Subcutaneous abdominal adipose tissue (tissue), 5 donors: ENCODE measurements at regions not wholly inside any gene's neighbourhood (a gene's known extent, or its start where the extent isn't known, plus 50 kb on each side); places are given as distances from the start of the nearest gene placed in this dataset.
"Not testable (repeated sequence)": the region's sequence is repeated elsewhere in the genome, so short reads cannot be mapped to it uniquely, and the experiment has no call there.

Experiments
- H3K27ac ChIP-seq: one replicate; pipeline ENCODE4 v1.7.0; 2013; ENCODE audit warnings: low read depth, mild to moderate bottlenecking, inconsistent platforms, low read length, moderate library complexity
- H3K27me3 ChIP-seq, 5 donors: one replicate each; pipeline ENCODE4 v1.7.0; 2013; ENCODE audit warnings: low read length in 5 of 5, inconsistent platforms in 1 of 5; ENCODE audit not compliant: control insufficient read depth in 5 of 5, insufficient read depth in 4 of 5
- H3K36me3 ChIP-seq, 5 donors: one replicate each; pipeline ENCODE4 v1.7.0; 2013; ENCODE audit warnings: low read length in 5 of 5; ENCODE audit not compliant: control insufficient read depth in 5 of 5, insufficient read depth in 5 of 5
- H3K4me1 ChIP-seq, 5 donors: one replicate each; pipeline ENCODE4 v1.7.0; 2013; ENCODE audit warnings: low read length in 5 of 5, mild to moderate bottlenecking in 3 of 5, moderate library complexity in 1 of 5; ENCODE audit not compliant: control insufficient read depth in 5 of 5, insufficient read depth in 5 of 5
- H3K4me3 ChIP-seq, 5 donors: one replicate each; pipeline ENCODE4 v1.7.0; 2013; ENCODE audit warnings: low read length in 5 of 5, low read depth in 1 of 5
- H3K9ac ChIP-seq, 5 donors: one replicate each; pipeline ENCODE4 v1.7.0; 2013; ENCODE audit warnings: low read length in 5 of 5, mild to moderate bottlenecking in 4 of 5, moderate library complexity in 3 of 5
- H3K9me3 ChIP-seq, 5 donors: one replicate each; pipeline ENCODE4 v1.7.0; 2013; ENCODE audit warnings: low read length in 5 of 5; ENCODE audit not compliant: control insufficient read depth in 5 of 5
- donor health status: healthy.
- donor health status: healthy.
- donor health status: healthy.
- donor health status: healthy.
- donor health status: healthy.

DNA sequence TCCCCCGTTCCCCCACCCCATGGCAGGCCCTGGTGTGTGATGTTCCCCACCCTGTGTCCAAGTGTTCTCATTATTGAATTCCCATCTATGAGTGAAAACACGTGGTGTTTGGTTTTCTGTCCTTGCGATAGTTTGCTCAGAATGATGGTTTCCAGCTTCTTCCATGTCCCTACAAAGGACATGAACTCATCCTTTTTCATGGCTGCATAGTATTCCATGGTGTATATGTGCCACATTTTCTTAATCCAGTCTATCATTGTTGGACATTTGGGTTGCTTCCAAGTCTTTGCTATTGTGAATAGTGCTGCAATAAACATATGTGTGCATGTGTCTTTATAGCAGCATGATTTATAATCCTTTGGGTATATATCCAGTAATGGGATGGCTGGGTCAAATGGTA, 135.0 kb upstream of the CCND2 start:
- not testable (repeated sequence) for H3K9ac ChIP-seq, H3K9me3 ChIP-seq, H3K4me3 ChIP-seq, H3K36me3 ChIP-seq, H3K27ac ChIP-seq
- H3K4me1 ChIP-seq: peaks cover 0 to 46% (median 7%) of the 10 kb centered on the region in 5 donors
- peaks cover 0 to 18% (median 2%) of the 10 kb centered on the region in 5 donors for H3K27me3 ChIP-seq

DNA sequence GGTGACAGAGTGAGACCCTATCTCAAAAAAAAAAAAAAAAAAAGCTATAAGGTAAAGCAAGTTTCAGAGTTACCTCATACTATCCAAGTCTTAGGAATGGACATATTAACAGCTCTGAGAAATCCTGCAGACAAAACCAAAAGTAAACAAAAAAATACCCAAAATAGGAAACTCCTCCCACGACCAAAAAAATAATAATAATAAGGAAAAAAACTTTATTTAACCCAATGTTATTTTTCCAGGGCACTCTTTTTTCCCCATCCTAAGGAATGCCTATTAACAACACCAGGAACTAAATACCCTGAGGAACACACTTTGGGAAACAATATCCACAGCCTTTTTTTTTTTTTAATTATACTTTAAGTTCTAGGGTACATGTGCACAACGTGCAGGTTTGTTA, 135.5 kb upstream of the CCND2 start:
- H3K9ac ChIP-seq: no peak overlapping the region
- no peak overlapping the region for H3K4me3 ChIP-seq
- H3K4me1 ChIP-seq: peaks cover 0 to 44% (median 6%) of the 10 kb centered on the region in 5 donors
- H3K9me3 ChIP-seq: no peaks in the 10 kb centered on the region
- no peaks in the 10 kb centered on the region for H3K36me3 ChIP-seq
- H3K27me3 ChIP-seq: peaks cover 0 to 18% (median 2%) of the 10 kb centered on the region in 5 donors
- no peak overlapping the region for H3K27ac ChIP-seq

DNA sequence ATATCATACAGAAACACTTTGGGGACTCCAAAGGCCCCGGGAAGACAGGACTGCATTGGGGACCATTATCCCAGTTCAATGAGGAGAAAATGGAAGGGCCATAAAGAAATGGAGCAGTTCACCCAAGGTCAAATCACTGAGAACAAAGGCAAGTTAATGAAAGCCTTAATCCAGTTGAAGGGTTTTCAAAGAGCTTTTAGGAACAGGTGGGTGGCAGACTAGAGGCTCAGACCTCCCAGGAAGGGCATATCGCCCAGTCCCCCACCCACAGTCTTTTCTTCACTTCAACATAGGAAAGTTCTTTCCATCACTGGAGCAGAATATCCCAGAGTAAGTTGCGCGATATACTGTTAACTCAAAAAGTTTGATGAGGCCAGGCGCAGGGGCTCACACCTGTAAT, 136.1 kb upstream of the CCND2 start:
- Histone ChIP-seq H3K27ac (no peak overlapping the region), H3K9ac (no peak overlapping the region), H3K4me1 (peaks cover 0 to 39% (median under 1%) of the 10 kb centered on the region in 5 donors), H3K27me3 (peaks cover 0 to 18% (median 2%) of the 10 kb centered on the region in 5 donors), H3K4me3 (no peak overlapping the region), H3K9me3 (no peaks in the 10 kb centered on the region), H3K36me3 (no peaks in the 10 kb centered on the region)

DNA sequence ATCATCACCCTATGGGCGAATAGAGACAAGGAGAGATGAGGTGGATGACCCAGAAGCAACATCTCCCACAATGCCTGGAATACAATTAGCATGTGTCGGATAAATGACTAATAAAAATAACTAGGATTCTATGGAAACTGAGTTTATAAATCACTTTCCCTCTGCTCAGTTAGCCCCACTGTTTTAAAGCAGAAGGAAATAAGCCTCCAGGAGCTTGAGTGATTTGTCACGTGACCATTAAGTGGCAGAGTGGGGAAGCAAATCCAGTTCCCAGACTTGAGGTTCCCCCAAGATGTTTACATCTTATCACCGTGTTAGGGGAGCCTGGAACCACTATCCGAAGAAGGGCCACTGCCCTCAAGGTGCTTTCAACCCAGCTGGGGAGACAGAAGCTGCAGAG, 136.5 kb upstream of the CCND2 start:
- no peak overlapping the region for H3K4me3 ChIP-seq
- peaks cover 0 to 37% (median 0%) of the 10 kb centered on the region in 5 donors for H3K4me1 ChIP-seq
- H3K27ac ChIP-seq: no peak overlapping the region

DNA sequence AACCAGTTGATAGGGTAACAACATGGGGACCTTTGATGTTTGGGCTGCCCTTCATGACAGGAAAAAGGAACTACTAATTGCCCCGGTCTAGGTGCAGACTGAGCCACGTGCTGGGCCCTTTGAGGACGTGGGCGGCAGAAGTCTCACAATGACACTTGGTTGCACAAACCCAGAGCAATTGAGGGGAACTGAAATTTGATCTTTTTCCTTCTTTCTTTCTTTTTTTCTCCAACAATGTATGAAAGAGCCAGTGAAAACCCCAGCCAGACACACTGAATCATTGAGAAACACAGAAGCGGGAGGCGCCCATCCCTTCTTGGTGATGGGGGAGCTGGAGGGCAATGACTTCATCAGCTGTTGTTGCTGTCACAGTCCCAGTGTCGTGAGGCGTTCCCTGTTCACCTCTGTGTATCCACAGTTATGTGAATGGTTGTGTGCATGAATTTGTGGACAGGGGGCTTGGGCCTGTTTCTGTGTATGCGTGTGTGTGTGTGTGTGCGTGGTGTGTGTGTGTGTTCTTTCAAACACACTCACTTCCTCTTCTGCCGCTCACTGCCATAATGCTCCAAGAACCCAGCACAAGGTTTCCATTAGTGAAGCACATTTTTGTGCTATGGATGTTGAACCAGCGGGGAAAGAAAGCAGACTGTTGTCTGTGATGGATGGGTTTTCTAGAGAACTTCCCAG, 137.5 kb upstream of the CCND2 start:
- H3K4me3 ChIP-seq: no peak overlapping the region
- H3K9ac ChIP-seq: no peak overlapping the region
- no peak overlapping the region for H3K27ac ChIP-seq
- H3K27me3 ChIP-seq: peaks cover 0 to 18% (median 2%) of the 10 kb centered on the region in 5 donors
- peaks cover 0 to 34% (median 0%) of the 10 kb centered on the region in 5 donors for H3K4me1 ChIP-seq
- no peaks in the 10 kb centered on the region for H3K36me3 ChIP-seq
- H3K9me3 ChIP-seq: peaks cover 0 to 6% (median 0%) of the 10 kb centered on the region in 5 donors

More for the DNA sequence above, 136.5 kb upstream of the CCND2 start:
- Histone ChIP-seq H3K27me3 (peaks cover 0 to 18% (median 2%) of the 10 kb centered on the region in 5 donors), H3K9me3 (no peaks in the 10 kb centered on the region), H3K9ac (no peak overlapping the region), H3K36me3 (no peaks in the 10 kb centered on the region)

DNA sequence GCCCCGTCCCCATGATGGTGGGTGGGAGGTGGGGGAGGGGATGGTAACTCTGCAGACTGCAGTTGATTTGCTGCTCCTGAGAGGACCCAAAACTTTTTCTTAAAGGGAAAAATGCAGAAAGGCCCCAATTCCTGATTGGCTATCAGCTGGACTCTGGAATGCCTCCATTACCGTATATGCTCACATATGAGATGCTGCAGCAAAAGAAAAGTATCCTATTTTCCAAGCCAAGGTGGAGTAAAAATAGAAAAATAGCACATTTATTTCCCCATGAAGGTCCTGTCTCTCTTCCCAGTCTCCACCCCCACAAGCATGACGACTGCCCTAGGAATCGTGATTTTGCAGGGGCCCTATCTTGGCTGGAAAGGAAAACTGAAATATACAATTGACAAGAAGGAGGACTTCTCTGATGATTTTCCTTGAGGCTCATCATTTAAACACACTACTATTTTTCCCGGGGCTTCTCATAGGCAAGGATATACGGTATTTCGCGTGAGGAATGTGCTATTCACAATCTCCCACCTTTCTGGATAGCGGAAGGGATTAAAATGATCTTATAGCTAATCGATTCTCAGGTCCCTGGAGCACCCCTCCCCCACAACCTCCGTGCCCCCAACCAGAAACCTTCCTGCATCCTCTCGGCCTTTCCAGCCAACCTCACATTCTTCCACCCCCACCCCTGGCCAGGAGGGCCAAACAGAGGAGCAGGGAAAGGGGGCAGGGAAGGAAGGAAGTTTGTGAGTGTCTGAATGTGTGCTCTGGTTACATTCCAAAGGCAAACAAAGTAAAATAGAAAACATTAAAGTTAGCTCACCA, 138.9 kb upstream of the CCND2 start:
- peaks cover 0 to 27% (median 0%) of the 10 kb centered on the region in 5 donors for H3K4me1 ChIP-seq
- peaks cover 0 to 8% (median 0%) of the 10 kb centered on the region in 5 donors for H3K9me3 ChIP-seq
- peaks cover 0 to 13% (median 2%) of the 10 kb centered on the region in 5 donors for H3K27me3 ChIP-seq
- no peak overlapping the region for H3K9ac ChIP-seq
- H3K27ac ChIP-seq: no peak overlapping the region
- no peaks in the 10 kb centered on the region for H3K36me3 ChIP-seq
- no peak overlapping the region for H3K4me3 ChIP-seq

DNA sequence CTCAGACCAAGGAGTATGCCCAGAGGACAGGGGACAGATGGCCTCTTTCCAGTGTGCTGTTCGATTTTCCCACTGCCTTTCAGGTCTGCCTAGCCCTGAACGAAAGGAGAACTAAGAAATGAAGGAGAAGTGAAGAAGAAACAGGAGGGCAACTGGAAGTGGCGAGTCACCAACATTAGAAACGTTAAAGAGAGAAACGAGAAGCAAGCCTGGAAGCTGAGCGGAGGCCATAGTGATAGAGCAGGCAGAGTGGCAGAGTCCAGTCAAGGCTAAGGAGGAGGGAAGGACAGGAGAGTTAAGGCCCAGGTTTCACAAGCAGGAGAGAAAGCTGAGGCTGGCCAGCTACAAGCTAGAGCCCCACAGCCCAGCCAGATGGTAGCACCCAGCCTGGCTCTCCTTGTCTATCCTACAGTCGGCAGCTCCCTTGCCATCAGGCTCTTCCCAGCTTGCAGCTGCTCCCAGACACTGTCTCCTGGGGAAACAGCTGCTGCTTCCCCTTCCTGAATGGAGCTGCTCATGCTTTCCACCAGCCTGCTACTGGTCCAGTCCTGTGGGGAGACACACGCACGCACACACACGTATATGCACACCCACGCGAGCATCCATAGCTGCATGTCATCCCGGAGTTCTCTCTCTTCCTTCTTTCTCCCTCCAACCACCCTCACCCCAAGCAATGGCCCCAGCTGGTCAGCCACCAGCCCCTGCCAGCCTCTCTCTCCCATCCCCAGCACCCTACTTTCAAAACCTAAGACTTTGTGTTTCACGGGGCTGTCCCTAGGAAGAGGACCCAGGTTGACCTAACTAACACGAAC, 139.7 kb upstream of the CCND2 start:
- Histone ChIP-seq H3K4me1 (peaks cover 0 to 27% (median 0%) of the 10 kb centered on the region in 5 donors), H3K9me3 (peaks cover 0 to 8% (median 0%) of the 10 kb centered on the region in 5 donors), H3K4me3 (no peak overlapping the region), H3K27me3 (peaks cover 0 to 13% (median 2%) of the 10 kb centered on the region in 5 donors), H3K9ac (no peak overlapping the region), H3K36me3 (no peaks in the 10 kb centered on the region), H3K27ac (no peak overlapping the region)

DNA sequence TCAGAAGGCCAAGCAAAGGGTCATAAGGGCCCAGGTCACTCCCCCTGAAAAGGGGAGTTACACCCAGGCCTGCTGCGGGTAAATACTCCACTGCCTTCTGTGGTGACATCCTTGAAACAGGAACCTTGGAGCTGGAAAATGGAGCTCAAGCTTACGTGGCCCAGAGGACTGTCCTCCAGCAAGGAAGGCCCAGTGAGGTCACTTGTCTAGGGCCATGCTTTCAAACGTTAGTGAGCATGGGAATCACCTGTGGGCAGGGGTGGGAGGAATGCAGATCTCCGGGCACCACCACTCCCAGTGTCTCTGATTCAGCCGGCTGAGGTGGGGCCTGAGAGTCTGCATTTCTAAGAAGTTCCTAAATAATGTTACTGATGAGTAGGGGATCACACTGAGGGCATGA, 140.5 kb upstream of the CCND2 start:
- no peaks in the 10 kb centered on the region for H3K36me3 ChIP-seq
- peaks cover 0 to 13% (median 2%) of the 10 kb centered on the region in 5 donors for H3K27me3 ChIP-seq
- no peak overlapping the region for H3K9ac ChIP-seq
- no peak overlapping the region for H3K4me3 ChIP-seq
- H3K9me3 ChIP-seq: peaks cover 0 to 8% (median 0%) of the 10 kb centered on the region in 5 donors
- H3K27ac ChIP-seq: no peak overlapping the region
- H3K4me1 ChIP-seq: peaks cover 0 to 27% (median 0%) of the 10 kb centered on the region in 5 donors

DNA sequence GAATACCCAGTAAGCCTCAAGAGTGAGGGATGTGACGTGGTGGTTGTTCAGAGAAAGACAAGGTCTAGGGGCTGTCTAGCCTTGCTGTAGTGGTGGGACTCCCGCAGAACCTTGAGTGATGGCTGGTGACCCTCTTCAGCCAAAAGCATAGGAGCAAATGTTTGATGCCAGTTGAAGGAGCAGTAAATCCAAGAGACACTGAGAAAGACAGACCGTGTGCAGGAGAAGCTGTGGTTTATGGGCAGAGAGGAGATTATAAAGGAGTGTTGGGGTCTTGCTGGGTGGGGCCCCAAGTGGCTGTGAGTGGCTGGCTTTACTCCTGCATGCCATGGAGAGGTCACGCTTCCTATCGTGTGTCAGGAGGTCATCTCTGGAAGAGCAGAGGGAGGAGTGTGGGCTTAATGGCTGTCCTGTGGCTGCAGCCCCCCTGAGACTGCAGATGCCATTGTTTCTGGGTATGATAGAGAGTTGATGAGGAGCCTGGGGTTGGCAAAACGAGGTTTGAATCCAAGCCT, 152.0 kb upstream of the CCND2 start:
- H3K4me1 ChIP-seq: peaks cover 0 to 15% (median 14%) of the 10 kb centered on the region in 5 donors
- no peak overlapping the region for H3K27ac ChIP-seq
- no peak overlapping the region for H3K4me3 ChIP-seq
- H3K27me3 ChIP-seq: peaks cover 3 to 11% (median 5%) of the 10 kb centered on the region in 5 donors
- H3K36me3 ChIP-seq: no peaks in the 10 kb centered on the region
- no peaks in the 10 kb centered on the region for H3K9me3 ChIP-seq
- no peak overlapping the region for H3K9ac ChIP-seq
